NCI-H2171 treated with DMSO at 0.1 percent for 48 hours (cell line): ENCODE measurements at regions not wholly inside any gene's neighbourhood (a gene's known extent, or its start where the extent isn't known, plus 50 kb on each side); places are given as distances from the start of the nearest gene placed in this dataset.

Source experiments
- DNase-seq: peaks from one replicate; lab custom pipeline; 2025; lab: John Stamatoyannopoulos, UW

DNA sequence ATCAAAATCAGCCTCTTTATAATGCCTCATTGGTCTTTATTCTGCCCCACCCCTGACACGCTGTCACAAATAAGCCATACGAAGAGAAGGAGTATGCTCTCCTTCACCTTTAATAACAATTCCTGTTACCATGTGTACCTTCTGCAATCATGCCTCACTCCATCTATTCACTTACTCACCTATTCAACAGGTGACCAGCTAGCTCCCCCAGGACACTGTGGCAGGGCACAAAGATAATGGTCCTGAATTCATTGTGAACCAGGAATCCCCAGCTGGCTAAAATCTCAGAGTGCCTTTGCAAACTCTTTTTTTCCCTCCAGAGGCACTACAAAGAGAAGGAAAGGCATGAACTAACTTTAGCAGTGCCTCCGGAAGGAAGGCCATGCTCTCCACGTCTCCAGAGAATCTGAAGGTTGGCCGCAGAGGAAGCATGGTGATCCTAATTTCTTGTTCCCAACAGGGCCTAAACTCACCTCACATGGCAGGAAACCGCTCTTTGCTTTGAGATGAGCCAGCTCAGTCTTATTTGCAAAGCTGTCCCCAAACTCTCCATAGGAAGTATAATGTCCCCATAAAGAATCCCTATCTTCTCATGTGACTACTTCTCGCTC, 590.3 kb downstream of the BUD13 start:
- DNase-seq: no peak

DNA sequence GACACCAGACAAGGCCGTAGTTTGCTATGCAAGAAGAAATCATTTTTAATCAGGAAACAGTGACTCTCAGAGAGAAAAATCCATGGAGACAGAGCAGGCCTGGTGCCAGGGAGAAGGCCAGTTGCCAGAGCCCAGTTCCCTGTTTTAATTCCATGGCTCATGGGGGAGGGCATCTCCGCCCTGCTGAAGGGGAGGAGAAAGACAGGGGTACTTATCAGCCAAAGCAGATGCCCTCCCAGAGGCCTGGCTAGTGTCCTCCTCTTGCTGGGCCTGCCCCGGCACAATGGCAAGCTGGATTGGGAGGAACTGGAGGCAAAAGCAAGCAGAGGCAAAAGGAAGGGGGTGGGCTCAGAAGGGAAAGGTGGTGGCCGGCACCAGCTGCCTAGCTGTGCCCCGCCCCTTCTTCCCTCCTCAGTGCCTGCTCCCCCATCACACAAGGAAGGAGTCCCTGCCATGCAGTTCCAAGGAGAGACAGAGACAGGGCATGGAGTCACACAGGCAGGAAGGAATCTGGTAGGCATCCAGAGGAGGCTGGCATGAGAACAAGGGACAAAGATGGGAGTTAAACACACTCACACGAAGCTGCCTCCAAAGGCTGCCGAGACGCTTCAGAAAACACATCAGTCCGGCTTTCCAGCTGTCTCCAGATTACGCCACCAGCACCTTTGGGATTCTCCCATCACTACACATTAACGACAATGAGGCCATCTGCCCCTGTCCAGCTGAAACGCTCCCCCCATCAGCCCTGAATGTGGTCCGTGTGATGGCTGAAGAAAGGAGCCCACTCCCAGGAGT, 591.8 kb downstream of the BUD13 start:
- peak; percentile 36 for DNase-seq

- DNase-seq: no peak
These were observed 593.4 kb downstream of the BUD13 start for GRCh38 chr11:116179401-116179800.

- no peak for DNase-seq
These were observed 595.1 kb downstream of the BUD13 start for GRCh38 chr11:116177521-116178210.

- DNase-seq: no peak
These were observed 596.2 kb downstream of the BUD13 start for GRCh38 chr11:116176484-116177005.

- peak; percentile 56 for DNase-seq
These were observed 597.1 kb downstream of the BUD13 start for GRCh38 chr11:116175707-116176106.

GRCh38 chr11:116173941-116174911, 598.6 kb downstream of the BUD13 start:
- peak; percentile 3 for DNase-seq

DNA sequence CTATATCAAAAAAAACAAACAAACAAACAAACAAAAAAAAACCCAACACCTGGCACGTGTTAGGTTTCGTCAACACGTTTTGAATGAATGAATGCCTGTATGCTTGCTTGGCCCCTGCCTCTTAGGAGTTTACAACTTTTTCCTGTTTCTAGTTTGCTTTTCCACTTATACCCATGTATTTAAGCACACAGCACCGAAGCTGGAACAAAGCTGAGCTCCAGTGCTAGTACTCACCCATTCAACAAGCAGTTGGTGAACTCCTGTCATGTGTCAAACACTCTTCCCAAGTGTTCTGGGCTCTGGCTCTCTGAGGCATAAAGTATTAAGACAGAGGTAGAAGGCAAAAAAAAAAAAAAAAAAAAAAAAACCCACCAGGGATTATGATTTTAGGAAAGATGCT, 599.3 kb downstream of the BUD13 start:
- DNase-seq: peak; percentile 15

DNA sequence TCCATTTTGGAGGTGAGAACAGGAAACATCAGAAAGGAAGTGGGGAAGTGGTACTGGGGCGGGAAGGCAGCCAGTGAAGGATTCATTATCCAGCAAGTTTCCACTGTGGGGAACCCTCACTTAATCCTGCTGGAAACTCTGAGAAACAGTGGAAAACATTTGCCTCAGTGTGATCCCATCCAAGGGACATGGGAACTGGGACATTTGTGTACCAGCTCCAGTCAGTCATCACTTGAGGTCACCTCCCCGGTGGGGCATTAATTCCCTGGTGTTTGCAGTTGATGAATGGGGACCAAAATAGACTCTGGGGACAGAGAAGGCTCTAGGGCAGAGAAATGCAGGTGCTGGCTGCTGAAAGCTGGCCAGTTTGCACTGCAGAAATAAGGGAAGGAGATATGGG, 599.9 kb downstream of the BUD13 start:
- DNase-seq: no peak

- DNase-seq: no peak
These were observed 600.6 kb downstream of the BUD13 start for GRCh38 chr11:116172156-116172555.

DNA sequence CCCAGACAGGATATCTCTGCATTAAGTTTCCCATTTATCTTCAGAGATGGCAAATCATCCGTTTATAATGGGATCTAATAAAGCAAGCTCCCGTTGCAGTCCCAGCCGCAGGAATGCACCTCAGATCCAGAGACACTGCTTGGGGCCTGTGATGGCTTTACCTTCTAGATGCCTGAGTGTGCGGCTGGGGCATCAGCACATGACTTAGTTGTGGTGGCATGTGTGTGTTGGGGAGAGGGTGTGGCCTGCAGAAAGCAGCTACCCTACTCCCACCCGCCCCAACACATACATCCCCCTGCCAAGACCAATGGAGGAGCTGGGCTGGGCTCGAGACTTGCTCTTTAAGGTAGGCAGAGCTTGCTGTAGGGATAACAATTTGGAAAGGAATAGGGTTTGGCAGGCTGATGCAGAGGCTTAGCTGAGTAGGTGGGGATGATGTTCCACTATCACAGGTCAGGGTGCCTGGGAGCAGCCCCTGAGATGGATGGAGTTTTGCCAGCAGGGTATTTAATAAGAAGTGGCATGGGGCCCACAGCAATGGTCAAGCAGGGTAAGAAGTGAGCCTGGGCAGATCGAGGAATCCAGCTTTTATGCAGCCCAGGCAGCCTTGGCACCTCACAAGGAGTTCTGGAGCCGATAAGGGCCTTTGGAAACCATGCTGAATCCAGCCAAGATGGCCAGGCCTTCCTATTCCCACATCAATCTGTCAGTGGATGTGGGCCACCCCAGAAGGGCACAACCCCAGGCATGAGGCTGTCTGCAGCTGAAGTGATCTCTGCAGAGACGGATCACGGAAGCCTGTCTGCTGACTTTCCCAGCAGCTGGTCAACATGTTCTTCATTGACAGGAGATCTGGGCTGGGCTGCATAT, 601.3 kb downstream of the BUD13 start:
- no peak for DNase-seq

DNA sequence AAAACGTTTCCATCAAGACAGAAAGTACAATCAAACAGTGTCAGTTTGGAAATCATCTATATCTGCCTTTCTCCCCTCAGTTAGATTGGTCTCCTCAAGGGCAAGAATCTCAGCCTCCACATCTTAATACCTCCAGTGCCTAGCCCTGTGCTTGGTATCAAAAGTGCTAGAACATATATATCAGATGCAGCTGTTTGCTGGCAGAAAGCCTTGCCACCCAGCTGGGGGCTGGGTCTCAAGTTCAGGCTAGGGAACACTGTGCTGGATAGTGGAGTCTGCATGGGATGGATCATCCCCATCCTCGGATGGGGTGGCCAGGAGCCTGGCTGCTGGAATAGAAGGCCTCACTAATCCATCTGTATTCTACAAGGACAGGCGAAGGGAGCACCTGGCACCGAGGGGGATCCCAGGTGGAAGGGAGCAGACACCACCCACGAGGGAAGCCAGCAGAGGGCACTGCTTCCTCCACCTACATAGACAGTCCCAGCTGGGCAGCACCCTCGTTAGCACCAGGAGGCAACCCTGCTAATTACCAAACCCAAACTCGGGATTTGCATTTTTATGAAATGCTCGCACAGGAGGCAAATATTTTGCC, 602.2 kb downstream of the BUD13 start:
- peak; percentile 29 for DNase-seq

GRCh38 chr11:116169776-116170175, 603.0 kb downstream of the BUD13 start:
- no peak for DNase-seq

DNA sequence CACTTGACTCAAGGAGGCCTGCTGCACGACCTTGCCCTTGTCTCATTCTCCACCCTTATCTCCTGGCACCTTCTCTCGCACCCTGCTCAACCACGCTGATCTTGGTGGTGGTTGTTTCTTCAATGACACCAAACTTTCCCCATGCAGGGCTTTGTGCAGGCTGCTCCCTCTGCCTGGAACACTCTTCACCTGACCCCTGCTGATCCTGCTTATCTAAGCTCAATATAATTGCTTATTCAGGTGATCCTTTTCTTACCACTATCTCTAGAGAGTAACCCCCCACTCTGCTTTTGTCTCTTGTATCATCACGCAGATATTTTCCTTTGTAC, 604.4 kb downstream of the BUD13 start:
- no peak for DNase-seq

GRCh38 chr11:116167706-116168458, 604.9 kb downstream of the BUD13 start:
- no peak for DNase-seq

DNA sequence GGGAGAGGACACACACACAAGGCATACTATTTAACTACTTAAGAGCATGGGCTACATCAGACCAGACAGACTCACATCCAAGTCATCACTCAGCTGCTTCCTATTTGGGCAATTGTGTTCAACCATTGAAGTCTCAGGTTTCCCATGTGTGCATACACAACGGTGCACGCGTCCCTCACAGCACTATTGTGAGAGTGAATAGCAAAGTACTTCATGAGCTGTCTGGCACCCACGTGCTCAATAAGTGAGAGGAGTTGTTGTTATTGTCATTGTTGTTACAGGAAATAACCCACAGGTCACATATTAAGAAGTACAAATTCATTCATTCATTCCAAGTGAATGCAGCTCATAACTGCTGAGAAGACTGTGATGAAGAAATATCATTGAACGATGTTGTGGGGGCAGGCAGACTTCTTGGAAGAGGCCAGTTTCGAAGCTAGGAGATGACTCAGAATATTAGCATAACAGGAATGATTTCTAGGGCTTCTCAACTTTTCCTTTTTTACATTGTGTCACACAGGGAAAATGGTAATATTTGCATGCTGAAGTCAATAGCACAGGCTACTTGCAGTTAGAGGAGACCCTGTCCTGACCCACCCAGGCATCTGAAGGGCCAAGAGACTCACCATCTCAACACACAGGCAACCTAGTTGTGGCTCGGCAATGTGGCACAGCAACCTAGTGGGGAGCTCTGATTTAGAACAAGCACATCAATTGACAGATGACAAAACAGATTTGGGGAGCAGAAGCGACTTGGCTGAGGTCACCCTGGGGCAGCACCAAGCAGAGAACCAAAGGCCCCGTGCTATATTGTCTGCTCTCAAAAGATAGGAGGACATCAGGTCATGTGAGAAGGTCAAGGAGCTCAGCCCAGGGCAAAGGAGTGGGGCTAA, 606.0 kb downstream of the BUD13 start:
- no peak for DNase-seq

DNA sequence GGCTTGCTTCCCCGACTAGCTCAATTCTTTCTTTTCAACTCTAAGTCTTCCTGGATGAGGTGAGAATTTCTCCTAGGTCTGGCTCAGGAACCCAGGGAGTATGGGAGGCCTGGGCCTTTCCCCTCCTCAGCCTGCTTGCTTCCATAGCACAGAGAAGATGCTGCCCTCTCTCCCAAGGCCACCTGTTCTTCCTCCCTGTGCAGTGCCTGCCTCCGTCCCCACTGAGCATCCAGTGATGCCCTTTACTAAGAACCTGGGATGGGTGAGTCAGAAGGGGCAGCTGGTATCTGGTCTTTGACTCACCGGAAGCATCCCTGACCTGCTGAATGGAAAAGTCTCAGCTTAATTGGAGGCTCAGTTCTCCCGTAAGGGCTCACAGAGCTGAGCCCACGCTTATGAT, 607.9 kb downstream of the BUD13 start:
- DNase-seq: no peak

DNA sequence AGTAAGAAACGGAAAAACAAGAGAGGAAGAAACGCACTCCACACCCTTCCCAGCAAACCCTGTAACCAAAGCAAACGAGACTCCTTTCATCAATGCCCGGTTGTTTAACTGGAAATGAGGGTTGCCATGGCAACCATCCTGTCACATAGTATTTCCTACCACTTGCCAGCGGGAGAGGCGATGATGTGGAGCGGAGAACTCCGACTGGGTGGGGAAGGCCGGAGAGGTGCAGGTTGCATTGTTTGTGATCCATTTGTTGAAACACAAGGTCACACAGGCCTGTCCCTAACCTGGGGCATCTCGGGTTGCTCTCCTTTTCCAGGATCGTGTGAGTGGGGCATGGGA, 609.9 kb downstream of the BUD13 start:
- no peak for DNase-seq
